PC-9 (cell line): ENCODE measurements at regions not wholly inside any gene's neighbourhood (a gene's known extent, or its start where the extent isn't known, plus 50 kb on each side); places are given as distances from the start of the nearest gene placed in this dataset.

Experiments used
- BruUV-seq: library from RNA; stranded (reverse); fragments of 400-500 nt; replicated peaks from 2 replicates; lab custom pipeline; 2021; lab: Mats Ljungman, UMichigan
- CTCF ChIA-PET: fragments of 300-600 bp; sonication (Branson Sonifier 250); formaldehyde crosslinking; loops from one replicate; lab custom pipeline; 2022; ENCODE audit warnings: antibody characterized with exemption; lab: Charles Lee
- POLR2A ChIA-PET: fragments of 300-600 bp; sonication (Branson Sonifier 250); formaldehyde crosslinking; loops from one replicate; lab custom pipeline; 2022; ENCODE audit warnings: antibody characterized with exemption; ENCODE audit not compliant: unreplicated experiment; lab: Charles Lee
- DNase-seq, 2 experiments: peaks; one replicate each; pipeline versions ENCODE4 v3.0.0 to v3.0.0-alpha.2; 2015 to 2022; ENCODE audit warnings: mixed read lengths in 1 of 2
- H2AFZ ChIP-seq: fragments of 200-600 bp; sonication (generic); 2 replicates; pipeline ENCODE4 v1.8.1; 2017; ENCODE audit warnings: antibody characterized with exemption
- H3F3A ChIP-seq: fragments of 200-600 bp; sonication (generic); 2 replicates; pipeline ENCODE4 v1.8.1; 2017; ENCODE audit warnings: antibody characterized with exemption, mild to moderate bottlenecking, low read depth; ENCODE audit not compliant: insufficient read depth
- H3K27ac ChIP-seq: fragments of 200-600 bp; sonication (generic); 2 replicates; pipeline ENCODE4 v1.6.1; 2016; ENCODE audit warnings: mixed run types
- H3K27me3 ChIP-seq: fragments of 200-600 bp; sonication (generic); 2 replicates; pipeline ENCODE4 v1.6.1; 2016; ENCODE audit warnings: low read depth, mixed run types; ENCODE audit not compliant: insufficient read depth
- H3K36me3 ChIP-seq: fragments of 200-600 bp; sonication (generic); 2 replicates; pipeline ENCODE4 v1.6.1; 2016; ENCODE audit warnings: low read depth, mixed run types
- H3K4me1 ChIP-seq: fragments of 200-600 bp; sonication (generic); replicated peaks from 2 replicates; pipeline ENCODE4 v1.6.1; 2016; ENCODE audit warnings: mixed run types; ENCODE audit not compliant: insufficient read depth
- H3K4me2 ChIP-seq: fragments of 200-600 bp; sonication (generic); 2 replicates; pipeline ENCODE4 v1.6.1; 2017; ENCODE audit warnings: mixed run types
- H3K4me3 ChIP-seq: fragments of 200-600 bp; sonication (generic); 2 replicates; pipeline ENCODE4 v1.6.1; 2016; ENCODE audit warnings: mixed run types
- H3K79me2 ChIP-seq: fragments of 200-600 bp; sonication (generic); 2 replicates; pipeline ENCODE4 v1.6.1; 2017; ENCODE audit warnings: low read depth, mixed run types
- H3K9me2 ChIP-seq: fragments of 200-600 bp; sonication (generic); 2 replicates; pipeline ENCODE4 v1.8.1; 2017; ENCODE audit warnings: mild to moderate bottlenecking; ENCODE audit not compliant: insufficient read depth
- H3K9me3 ChIP-seq: fragments of 200-600 bp; sonication (generic); 2 replicates; pipeline ENCODE4 v1.8.1; 2016; ENCODE audit warnings: low read depth; ENCODE audit not compliant: insufficient read depth
- H4K20me1 ChIP-seq: fragments of 200-600 bp; sonication (generic); 2 replicates; pipeline ENCODE4 v1.8.1; 2017; ENCODE audit not compliant: insufficient read depth
- EZH2 ChIP-seq: fragments of 200-600 bp; sonication (generic); IDR thresholded peaks from 2 replicates; pipeline ENCODE4 v1.8.0; 2017; ENCODE audit warnings: antibody characterized with exemption, low read depth
- intact Hi-C: fragments of 100-400 bp; cut with micrococcal nuclease; formaldehyde crosslinking; loops from one replicate; pipeline ENCODE4 v1.10.0; 2022; ENCODE audit not compliant: unreplicated experiment

DNA sequence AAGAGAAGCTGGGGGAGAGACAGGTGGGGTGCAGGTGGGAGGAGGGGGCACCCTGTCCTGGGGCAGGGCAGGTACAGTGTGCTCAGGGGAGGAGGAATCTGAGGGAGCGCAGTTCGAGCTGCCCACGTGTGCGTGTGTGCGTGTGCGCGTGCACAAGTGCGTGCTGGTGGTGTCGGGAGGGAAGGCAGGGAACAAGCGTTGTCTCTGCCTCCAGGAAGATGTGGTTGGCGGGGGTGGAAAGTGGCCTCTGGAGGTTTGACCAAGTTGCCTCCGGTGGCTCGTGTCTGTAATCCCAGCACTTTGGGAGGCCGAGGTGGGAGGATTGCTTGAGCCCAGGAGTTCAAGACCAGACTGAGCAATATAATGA is 49.9 kb upstream of the THY1 start:
- peaks cover 19% of the 10 kb centered on the region for H3K4me1 ChIP-seq
- BruUV-seq: no TSS peak

More for the DNA sequence above, 49.9 kb upstream of the THY1 start:
- no peak overlapping the region for H3K4me3 ChIP-seq
- no peaks in the 10 kb centered on the region for H3K27me3 ChIP-seq
- no peak overlapping the region for H3K27ac ChIP-seq
- H3K9me3 ChIP-seq: no peaks in the 10 kb centered on the region
- no peak for TF ChIP-seq EZH2
- H2AFZ ChIP-seq: no peak overlapping the region
- POLR2A ChIA-PET: no interaction called here
- DNase-seq: no peak
- no peaks in the 10 kb centered on the region for H4K20me1 ChIP-seq
- no peaks in the 10 kb centered on the region; the same call in 1 of the 2 replicates for H3K9me2 ChIP-seq
- H3K4me2 ChIP-seq: no peak overlapping the region
- intact Hi-C loops: loop anchor here (5.0 to 10.0 kb wide), 3 partner anchors 266 to 566 kb away; partner anchors contain the start of gene CBL
- H3F3A ChIP-seq: peaks cover 17% of the 10 kb centered on the region; the same call in 1 of the 2 replicates
- no peaks in the 10 kb centered on the region for H3K36me3 ChIP-seq
- H3K79me2 ChIP-seq: no peaks in the 10 kb centered on the region
- CTCF ChIA-PET: no interaction called here
